ENCODE measurements at regions not wholly inside any gene's neighbourhood (a gene's known extent, or its start where the extent isn't known, plus 50 kb on each side); places are given as distances from the start of the nearest gene placed in this dataset.
"Not testable (repeated sequence)": the region's sequence is repeated elsewhere in the genome, so short reads cannot be mapped to it uniquely, and the experiment has no call there.

GRCh38 chrX:26851981-26852380, 611.2 kb downstream of the PPP4R3C start:
- DNase-seq: peak; percentile 41

- no peak for DNase-seq
Observed at GRCh38 chrX:26848511-26848910, 614.6 kb downstream of the PPP4R3C start.

- DNase-seq: no peak
Observed at GRCh38 chrX:26845056-26845455, 618.1 kb downstream of the PPP4R3C start.

DNA sequence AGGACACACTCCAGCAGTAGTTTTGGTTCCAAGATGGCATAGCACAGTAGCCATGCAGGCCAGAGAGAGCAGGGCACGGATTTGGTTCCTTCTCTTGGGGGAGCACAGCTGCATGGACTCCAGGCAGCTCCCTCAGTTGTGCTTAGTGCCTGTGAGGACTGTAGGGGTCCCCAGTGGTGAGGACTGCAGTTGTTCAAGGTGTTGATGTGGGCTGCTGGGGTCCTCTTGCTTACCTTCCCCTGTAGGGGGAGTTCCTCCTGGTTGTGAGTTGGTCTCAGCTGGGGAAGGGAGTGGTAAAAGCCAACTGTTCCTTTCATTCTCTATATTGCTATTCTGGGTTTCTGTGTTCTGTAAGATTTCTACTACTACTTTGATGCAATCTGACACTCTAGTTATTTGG, 606.5 kb downstream of the MAGEB5 start:
- DNase-seq: no peak

DNA sequence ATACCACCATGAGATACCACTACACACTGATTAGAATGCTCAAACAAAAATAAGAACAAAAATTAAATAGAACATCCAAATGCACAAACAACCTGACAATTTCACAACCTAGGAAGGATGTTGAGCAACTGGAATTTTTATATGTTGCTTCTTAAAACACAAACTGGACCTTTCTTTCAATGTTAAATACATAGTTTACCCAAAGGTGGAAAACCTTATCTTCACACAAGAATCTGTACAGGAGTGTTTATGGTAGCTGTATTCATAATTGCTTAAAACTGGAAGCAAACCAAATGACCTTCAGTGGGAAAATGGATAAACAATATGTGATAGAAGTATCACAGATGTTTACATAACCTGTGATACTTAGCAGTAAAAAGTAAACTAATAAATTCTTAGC, 573.8 kb downstream of the MAGEB5 start:
- DNase-seq: no peak

DNA sequence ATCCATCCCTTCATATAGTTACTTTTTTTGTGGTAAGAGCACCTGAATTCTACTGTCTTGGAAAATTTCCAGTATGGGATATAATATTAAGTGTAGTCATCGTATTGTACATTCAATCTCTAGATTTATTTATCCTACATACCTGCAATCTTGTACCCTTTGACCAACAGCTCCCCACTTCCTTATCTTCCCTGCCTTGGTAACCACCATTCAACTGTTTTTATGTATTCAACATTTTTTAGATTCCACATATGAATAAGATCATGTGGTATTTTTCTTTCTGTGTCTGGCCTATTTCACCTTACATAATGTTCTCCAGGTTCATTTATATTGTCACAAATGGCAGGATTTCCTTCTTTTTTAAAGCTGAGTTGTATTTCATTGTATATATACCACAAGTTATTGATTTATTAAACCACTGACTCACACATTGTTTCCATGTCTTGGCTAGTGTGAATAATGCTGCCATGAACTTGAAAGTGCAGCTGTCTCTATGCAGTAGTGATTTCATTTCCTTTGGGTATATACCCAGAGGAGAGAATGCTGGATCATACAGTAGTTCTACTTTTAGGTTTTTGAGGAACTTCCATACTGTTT, 572.5 kb downstream of the MAGEB5 start:
- DNase-seq: no peak

DNA sequence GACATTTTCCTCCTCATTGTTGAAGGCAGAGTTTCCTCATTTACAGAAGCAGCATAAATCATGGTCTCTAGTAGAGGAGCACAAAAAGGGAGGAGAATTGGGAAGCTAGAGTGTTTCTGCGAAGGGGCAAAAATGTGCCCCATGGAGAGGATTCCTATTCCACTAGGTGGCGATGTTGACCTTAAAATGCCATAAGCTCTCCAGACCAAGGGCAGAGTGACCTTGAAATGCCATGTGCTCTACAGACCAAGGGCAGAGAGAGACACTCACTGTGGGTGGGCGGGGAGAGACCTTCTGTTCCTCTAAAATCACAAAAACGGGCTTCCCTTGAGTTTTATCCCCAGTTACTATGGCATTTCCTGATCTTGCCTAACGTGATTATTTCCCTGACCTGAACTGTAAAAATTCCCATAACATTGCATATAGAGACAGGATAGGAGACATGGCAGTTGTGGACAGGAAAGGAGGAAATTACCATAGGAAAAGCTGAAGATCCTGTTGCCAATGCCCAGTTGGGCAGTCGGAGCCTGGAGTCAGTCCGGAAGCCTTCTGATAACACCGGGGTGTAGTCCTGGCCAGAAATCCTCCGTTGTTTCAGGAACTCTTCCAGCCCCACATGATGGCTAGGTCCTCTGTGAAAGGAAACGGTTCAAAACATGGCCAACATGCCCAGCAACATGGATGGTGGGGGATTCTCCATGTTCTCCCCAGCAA, 567.7 kb downstream of the MAGEB5 start:
- no peak for DNase-seq

DNA sequence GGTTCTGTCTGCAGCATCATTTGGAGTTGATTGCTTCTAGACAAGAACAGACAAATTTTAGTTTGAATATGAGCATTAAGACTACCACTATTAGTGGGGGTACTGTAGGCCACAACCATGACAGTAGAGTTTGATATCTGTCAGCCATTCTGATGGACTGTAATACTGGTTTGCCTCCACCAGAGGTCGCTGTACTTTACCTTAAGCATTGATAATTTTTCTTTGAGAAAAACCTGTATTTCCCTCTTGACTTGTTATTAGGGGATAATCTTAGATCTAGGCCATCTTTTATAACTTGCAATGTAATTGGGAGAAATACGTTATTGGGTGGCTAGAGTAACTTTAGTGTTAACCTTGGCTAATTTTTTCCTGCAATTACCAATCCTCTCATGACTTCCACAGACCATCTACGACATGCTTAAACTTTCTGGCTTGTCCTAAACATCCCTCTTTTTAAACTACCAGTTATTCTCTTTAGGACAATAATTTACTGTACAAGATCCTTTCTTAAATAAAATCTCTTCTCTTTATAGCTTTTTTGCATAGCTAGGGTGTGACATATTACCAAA, 562.4 kb downstream of the MAGEB5 start:
- DNase-seq: no peak

- DNase-seq: no peak
Observed at GRCh38 chrX:26762253-26762652, 546.3 kb downstream of the MAGEB5 start.

DNA sequence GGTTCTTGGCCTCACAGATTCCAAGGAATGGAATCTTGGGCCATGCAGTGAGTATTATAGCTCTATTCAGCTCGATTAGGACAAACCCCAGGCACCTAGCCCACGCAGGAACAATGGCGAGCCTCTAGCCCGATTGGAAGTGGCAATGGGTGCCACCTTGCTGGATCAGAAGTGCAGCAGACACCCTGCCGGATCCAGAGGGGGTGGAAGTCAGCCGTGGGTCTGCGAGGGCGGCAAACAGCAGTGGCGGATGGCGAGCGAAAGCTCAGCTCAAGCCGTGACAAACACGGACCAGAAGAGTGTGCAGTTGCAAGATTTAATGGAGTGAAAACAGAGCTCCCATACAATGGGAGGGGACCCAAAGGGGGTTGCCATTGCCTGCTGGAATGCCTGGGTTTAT, 539.8 kb downstream of the MAGEB5 start:
- not testable (repeated sequence) for DNase-seq

- DNase-seq: no peak
Observed at GRCh38 chrX:26747877-26748276, 531.9 kb downstream of the MAGEB5 start.

GRCh38 chrX:26722666-26723428, 506.9 kb downstream of the MAGEB5 start:
- no peak for DNase-seq

GRCh38 chrX:26672571-26672970, 456.6 kb downstream of the MAGEB5 start:
- no peak for DNase-seq

- no peak for DNase-seq
Observed at GRCh38 chrX:26670521-26670920, 454.6 kb downstream of the MAGEB5 start.

- no peak for DNase-seq
Observed at GRCh38 chrX:26664919-26665318, 448.9 kb downstream of the MAGEB5 start.

DNA sequence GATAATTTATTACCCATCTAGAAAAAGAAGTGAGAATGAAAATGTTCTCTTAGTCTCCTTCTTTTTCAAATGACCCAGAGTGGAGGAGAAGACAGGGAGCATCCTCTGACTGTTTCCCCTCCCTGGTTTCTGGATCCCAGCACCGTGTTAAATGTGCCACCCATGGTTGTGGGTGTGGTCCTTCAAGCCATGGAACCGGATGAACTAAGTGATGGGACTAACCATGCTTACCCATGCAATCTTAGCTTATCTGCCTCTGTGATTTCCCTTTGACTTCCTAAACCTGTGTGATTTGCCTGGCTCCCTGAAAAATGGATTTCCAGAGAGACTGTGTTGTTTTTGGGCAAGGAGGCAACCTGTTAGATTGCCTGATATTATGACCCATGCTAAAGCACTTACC, 437.1 kb downstream of the MAGEB5 start:
- DNase-seq: no peak

DNA sequence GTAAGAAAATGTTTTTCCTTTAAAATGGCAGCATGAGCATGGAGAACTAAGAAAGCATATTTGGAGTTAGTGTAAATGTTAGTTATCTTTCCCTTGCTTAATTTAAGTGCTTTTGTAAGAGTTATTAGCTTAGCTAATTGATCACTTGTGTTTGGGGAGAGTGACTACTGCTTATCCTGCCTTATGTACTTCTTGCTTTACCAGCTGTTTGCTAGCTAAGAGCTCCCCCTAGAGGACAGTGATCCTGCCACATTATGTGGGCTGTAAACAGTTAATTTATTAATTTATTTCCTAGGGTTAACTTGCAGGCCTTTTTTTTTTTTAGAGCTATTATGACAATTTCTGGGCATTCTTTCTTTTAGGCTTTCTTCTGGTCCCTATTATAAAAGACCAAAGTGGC, 435.8 kb downstream of the MAGEB5 start:
- no peak for DNase-seq

DNA sequence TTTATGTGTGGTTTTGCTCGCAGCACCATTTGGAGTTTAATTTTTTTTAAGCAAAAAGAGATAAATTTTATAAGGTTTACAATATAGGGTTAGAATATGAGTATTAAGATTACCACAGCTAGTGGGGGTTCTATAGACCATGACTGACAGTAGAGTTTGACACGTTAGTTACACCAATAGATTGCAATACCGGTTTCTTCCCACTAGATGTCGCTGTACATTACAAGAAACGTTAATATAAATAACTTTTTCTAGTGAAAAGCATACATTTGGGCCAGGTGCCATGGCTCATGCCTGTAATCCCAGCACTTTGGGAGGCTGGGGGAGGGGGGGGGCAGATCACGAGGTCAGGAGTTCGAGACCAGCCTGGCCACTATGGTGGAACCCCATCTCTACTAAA, 433.6 kb downstream of the MAGEB5 start:
- no peak for DNase-seq

- no peak for DNase-seq
Observed at GRCh38 chrX:26631385-26631784, 415.4 kb downstream of the MAGEB5 start.

DNA sequence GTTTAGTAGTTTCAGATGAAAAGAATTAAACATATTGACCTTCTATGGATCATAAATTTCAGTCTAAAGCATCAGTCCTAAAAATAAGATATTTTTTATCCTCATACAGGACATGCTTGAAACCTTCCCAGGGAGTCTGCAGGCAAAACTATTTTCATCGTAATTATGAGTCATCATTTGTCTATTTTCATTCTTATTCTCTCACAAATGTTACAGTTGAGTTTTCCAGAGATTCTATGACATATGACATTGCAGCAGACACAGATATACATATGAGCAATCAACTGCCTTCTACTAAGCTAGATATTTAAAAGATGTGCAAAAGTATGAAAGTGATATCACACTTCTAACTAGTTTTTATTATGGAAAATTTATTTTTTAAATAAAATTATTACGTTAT, 398.0 kb downstream of the MAGEB5 start:
- no peak for DNase-seq

- DNase-seq: no peak
Observed at GRCh38 chrX:26606971-26607370, 391.0 kb downstream of the MAGEB5 start.

GRCh38 chrX:26597981-26598380, 382.0 kb downstream of the MAGEB5 start:
- DNase-seq: no peak

- DNase-seq: no peak
Observed at GRCh38 chrX:26590849-26591248, 374.9 kb downstream of the MAGEB5 start.

- no peak for DNase-seq
Observed at GRCh38 chrX:26586570-26586969, 370.6 kb downstream of the MAGEB5 start.

Measured in DMS 273 treated with DMSO at 0.1 percent for 48 hours (cell line).